GM18909 (cell line): ENCODE measurements at regions not wholly inside any gene's neighbourhood (a gene's known extent, or its start where the extent isn't known, plus 50 kb on each side); places are given as distances from the start of the nearest gene placed in this dataset.
"Not testable (repeated sequence)": the region's sequence is repeated elsewhere in the genome, so short reads cannot be mapped to it uniquely, and the experiment has no call there.

Experiments
- ATAC-seq: cut with Tn5 transposase; IDR thresholded peaks from one replicate; pipeline ENCODE4 v1.9.1; 2021; ENCODE audit warnings: mild to moderate bottlenecking; ENCODE audit not compliant: unreplicated experiment, poor library complexity

DNA sequence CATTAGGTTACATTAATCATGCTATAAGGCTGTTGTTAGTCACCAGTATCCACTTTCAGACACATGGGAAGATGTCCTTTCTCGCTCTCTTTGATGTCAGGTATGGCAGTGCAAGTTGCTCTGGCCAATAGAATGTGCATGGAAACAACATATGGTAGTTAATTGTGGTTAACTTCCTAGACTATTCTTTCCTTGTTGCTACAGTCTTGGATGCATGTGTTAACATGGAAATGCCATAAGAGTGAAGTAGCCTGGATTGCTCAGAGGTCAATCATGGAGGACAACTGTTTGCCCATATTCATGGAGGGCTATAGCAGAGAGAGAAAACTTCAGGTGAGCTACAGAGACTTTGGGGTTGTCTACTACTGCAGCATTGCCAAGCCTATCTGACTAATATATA lies 245.8 kb upstream of the GAS1 start:
- no peak for ATAC-seq

DNA sequence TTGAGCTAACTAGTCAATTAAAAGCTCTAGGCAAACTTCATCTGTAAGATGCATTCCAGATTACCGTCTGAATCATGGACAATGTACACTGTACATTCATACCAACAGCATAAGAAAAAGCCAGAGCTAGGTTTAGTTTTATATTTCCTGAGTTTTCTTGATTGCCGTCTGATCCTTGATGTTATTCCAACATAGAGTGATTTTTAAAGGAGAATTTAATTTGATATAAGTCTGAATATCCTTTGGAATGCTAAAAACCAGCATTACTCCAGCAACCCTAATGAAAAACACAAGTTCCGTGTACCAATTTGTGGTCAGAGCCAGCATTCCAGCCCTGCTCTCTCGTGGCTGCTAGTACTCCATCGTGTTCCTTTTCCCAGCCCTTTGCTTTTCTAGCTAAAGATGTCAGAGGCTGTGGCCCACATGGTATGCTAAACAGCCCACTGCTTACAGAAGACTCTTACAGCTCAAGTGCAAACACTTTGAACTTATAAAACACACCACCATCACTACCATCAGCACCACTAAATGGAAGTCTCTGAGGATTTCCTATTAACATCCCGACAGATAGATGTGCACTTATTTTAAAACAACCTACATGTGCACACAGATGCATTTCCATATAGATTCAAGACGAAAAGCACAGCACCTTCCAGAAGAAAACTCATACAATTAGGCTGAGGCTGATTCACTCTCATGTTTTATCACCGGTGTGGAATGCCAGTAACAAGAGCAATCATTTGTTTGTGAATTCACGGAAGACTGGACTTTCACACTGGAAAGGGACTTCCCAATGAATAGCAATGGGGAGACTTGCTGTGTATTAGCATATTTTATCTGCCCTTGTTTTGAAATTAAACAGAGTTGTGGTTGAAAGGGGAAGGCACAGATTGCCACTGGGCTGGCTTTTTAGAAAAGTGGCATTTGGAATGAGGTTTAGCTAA lies 246.9 kb upstream of the GAS1 start:
- no peak for ATAC-seq

DNA sequence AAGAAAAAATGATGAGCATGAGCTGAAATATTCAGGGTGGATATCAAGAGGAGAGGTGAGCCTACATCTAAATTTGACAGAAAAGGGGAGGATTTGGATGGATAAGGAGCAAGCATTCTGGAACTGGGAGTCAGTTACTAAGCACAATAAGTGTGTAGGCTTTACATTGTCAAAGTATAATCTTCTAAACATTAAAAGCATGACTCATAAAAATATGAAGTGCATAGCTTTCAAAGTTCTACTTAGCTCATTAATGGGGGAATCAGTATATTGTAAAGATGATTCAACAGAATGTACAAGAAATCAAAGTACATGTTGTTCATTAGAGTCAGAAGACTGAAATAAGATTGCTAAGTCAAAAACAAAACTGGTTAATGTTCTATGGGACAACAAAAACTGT lies 248.0 kb upstream of the GAS1 start:
- no peak for ATAC-seq

DNA sequence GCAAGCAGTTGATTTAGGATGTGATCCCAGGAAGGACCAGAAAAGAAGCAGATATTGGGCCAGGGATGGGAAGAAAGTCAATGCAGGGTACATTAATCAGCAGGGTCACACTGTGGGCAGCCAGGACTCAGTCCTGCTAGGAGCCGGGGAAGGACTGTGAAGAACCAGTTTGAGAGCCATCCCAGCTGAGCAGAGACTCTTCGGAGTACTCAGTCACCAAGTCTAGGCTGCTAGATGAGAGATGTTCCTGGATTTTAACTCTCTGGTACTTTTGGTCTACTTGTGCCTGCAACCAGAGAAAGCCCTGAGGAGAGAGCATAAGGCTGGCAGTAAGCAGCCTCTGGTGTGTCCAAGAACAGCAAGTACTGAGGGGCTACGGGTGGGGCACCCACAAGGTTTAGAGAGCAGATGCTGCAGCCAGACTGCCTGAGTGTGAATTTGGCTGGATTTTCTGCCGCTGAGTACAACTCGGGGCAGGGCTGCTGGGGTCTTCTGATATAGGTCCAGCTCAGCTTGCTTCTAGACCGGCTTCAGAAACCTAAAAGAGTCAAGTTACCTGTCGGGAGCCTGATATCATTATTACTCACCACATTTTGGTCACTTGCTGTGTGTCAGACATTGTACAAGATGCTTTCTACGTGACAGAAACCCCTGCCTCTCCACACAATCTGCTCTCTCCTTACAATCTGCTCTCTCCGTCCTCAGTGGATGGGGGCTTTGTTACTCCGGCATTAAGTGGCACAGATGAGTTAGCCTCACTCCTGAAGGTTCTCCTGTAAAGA lies 250.2 kb upstream of the GAS1 start:
- ATAC-seq: no peak

DNA sequence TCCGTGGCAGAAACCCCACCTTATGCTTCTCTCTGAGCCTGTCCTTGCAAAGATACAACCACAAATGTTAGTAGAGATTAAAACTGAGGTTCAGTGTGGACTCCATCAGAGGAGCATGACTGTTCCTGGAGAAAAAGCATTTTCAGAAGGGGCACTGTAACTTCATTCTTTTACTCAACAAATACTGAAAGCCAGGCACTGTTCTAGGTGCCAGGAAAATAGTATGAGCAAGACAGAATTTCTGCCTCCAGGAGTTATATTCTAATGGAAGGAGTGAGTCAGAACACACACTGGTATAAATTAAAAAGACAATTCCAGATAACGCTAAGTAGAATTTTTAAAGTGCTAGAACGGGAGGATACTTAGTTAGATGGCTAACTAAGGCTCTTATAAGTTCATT lies 251.4 kb upstream of the GAS1 start:
- ATAC-seq: no peak

DNA sequence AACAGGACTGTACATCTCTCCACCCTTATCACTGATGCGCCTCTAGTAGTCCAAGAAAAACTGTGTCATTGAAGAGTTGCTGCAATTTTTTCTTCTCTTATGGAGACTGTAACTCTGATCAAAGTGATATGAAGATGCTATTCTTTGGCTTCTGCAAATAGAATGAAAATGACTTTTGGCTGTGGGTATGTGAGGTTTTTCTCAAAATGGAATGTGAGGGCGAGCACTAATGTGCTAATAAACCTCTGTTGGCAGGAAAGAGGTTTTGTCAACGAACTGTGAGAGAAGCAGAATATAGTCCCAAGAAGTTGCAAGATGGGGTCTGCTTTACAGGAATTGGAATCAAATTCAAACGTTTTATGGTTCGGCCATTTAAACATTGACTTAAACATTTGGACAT lies 252.0 kb upstream of the GAS1 start:
- no peak for ATAC-seq

DNA sequence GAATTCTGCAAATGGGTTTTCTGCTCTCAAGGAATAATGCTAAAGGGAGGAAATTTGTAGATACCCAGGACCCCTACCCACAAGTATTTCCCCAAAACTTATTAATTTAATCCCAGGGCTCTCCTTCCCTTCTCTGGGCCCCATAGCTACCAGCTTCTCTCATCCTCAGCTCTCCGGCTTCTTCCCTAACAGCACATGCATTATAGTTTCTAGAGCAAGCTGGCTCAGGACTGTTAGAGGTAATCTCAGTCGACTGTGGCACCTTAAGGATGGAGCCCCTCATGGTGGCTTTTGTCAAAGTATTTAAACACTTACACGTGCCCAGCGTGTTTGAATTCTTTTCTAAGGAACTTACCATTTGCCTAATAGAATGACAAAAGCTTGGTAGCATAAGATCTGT lies 252.5 kb upstream of the GAS1 start:
- no peak for ATAC-seq

DNA sequence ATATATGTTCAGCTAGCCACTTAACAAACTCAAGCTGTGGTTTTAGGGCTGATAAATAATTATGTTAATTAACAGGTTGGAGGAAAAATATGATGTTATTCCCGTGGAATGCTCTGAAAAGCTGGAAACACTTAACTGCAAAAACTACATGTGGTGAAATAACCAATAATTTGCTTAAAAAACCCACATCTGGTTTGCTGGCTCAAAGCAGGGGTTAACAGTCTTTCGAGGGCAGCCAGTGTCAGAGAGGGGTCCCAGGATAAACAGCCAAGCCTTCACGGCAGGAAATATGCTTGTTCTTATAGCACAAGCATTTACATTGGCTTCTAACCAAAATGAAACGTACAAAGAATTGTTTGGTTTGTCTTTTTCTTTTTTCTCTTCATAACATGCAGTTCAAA lies 254.0 kb upstream of the GAS1 start:
- no peak for ATAC-seq

DNA sequence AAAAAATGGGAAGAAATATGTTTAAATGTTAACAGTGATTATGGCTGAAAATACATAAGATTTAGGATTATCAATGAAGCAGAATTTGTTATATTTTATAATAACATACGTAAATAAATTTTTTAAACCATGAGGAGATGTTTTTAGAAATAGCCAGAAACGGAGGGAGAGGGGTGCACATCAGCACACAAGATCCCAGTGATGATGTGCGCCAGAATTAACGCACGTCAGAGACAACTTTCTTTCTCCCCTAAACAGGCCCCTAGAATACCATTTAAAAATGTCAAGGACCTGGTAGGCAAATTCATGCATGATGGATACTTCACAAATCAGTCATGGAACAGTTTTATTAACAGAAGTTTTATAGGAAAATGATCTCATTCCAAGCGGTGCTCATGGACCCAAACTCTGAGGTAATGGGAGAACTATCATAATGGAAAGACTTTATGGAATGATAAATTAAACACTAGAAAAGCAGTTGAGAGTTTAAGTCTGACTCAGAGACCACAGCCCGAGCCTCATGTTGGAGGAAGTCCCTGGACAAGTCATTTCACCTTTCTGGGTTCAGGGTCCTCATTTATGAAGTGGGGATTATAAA lies 258.9 kb upstream of the GAS1 start:
- ATAC-seq: no peak

DNA sequence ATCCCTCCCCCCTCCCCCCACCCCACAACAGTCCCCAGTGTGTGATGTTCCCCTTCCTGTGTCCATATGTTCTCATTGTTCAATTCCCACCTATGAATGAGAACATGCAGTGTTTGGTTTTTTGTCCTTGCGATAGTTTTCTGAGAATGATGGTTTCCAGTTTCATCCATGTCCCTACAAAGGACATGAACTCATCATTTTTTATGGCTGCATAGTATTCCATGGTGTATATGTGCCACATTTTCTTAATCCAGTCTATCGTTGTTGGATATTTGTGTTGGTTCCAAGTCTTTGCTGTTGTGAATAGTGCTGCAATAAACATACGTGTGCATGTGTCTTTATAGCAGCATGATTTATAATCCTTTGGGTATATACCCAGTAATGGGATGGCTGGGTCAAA lies 263.4 kb upstream of the GAS1 start:
- not testable (repeated sequence) for ATAC-seq

DNA sequence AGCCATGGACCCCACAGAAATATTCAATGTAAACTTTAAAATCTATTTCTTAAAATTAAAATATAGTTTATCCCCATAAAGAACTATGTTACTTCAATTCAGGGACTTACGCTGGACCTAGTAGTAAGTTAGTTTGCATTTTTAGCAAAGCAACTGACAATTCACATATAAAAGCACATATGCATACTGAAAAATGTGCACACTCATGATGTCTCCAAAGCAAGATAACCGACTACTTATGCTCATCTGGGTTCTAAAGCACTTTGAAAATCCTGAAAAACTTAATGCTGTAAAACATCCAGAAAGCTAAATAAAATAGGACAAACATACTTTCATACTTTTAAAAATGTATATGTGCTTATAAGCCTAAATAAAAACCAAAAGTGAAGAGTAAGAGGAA lies 264.4 kb upstream of the GAS1 start:
- ATAC-seq: no peak

DNA sequence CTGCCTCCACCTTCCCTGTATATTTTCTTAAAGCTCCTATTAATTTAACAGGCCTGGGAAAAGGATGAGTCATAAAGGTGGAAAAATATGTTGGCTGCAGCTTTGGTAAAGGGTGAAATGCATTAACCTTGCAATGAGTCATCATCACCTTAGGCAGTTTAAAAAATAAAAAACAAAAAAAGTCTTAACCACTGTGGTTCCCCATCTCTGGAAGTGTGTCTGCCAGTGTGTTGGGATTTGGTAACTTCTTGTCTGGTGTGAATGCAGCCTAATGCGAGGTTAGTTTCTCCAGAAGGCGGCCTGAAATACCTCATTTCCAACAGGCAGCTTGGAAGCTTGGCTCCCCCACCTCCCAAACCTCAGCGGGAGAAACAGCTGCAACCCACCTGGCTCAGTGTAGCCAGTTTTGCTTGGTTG lies 265.3 kb upstream of the GAS1 start:
- ATAC-seq: no peak

DNA sequence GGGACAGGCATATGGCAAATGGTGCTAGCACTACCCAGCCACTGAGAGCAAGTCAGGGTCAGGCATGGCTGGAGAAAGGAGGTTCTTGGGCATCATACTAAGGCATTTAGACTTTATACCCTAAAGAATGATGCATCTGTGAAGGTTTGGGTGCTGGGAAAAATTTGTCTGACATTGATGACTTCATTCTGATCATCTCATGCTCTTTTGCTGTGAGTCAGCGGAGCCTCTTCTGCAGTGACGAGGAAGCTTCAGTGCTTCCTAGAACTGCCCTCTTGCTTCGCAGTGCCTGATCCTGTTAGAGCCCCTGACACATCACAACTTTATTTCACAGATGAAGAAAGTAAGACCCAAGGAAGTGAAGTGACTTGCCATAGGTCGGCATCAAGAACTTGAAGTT lies 266.6 kb upstream of the GAS1 start:
- no peak for ATAC-seq

DNA sequence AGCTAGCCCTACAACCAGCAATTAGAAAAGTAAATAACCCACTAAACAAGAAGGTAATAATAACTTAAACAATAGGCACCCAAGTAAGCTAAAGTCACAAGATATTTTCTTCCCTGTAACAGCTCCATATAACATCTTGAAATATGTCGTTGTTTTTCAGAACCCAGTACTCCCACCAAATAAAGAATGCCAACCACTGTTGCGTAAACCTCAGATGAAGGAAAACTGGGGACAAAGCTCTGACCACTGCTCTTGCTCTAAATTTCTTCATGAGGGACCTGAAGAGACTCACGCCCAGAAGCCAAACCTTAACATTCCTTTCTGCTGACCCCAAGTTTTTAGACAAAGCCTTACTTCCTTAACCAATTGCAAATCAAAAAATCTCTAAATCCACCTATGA lies 267.7 kb upstream of the GAS1 start:
- no peak for ATAC-seq

DNA sequence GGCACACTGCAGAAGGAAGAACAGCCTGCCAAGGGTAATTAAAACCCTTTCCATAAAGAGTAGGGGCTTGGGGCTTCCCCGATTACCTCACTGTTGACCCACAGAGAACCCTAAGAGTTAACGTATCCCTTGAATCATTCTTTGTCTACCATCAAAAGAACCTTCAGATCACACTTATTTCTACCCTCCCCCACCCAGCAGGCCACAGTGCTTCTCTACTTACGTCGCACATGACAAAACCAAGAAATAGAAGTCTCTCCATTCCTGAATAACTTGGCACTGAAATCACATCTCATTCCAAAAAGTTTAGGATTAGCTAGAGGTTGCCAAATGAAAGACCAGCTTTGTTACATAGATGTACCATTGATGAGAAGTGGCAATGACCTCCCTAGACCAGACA lies 268.7 kb upstream of the GAS1 start:
- no peak for ATAC-seq

DNA sequence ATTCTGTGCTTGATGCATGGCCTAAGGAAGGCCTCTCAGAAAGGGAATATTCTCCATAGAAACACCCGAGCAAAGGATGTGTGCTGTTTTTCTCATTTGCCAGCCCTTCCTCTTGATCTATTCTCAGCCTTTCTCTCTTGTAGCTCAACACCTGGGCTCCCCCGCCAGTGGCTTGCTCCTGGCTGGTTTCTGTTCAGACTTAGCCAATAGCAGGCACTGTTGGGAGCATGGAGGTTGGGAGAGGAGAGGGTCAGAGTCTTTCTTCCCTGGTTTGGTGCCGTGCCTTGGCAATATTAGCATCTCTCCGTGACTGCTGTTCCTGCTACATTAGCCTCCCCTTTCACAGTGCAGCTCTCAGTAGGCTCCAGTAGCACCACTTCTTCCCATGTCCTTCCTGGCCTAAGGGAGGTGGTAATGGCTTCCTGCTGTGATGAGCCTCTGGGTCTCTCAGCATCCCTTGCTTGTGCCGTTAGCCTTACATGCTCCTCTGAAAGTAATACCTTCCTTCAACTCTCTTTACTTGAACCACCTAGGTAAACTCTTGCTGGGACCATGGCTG lies 269.7 kb upstream of the GAS1 start:
- ATAC-seq: no peak

DNA sequence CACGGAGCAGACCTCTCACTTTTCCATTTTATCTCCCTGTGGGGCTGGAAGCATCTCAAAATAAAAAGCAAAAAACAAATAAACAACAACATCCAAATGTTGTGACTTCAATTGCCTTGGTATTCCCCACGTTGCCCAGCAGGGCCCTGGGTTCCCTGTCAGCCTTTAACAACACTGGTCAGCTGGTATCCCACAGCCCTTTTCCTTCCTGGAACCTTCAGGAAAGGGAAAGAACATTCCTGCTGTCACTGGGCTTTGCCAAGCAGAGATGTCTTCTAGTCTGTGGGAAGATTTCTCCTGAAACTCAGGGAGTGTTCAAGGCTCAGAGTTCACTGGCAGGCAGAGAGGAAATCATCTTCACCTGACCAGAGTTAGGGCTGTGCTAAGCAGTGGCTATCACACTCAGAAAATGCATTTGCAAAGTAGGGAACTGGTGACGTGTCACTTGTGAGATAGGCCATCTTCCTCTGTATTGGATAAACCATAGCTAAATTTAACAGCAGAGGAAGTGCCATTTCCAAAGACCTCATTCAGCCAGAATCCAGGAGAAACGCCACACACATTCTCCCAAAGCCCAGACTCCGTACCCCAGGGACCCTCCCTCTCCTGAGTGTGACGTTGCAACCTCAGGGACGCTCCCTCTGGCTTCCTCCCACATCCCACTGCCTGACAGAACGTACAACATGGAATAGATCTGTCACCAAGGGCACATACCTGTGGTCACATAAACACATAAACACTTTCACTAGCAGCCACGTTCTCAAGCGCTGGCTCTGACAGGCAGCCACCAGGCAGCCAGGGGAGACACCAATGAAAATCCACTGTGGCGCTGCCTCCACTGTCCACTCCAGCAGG lies 274.0 kb upstream of the DAPK1 start:
- no peak for ATAC-seq

DNA sequence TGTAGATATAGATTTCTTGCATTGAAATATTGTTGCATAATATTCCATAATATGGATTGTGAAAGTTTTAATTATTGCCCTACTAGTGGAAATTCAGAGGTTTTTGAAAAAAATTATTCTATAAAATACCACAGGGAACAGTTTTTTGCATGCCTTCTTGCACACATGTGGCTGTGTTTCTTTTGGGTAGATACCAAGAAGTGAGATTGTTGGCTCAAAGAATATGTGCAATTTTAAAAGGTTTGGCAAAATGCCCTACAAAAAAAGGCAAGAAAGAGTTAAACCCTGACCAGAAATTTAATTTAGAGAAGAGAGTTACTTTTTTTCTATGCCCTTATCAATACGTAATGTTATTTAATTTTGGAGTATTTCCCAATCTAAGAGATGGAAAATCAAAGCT lies 270.8 kb upstream of the DAPK1 start:
- ATAC-seq: no peak

DNA sequence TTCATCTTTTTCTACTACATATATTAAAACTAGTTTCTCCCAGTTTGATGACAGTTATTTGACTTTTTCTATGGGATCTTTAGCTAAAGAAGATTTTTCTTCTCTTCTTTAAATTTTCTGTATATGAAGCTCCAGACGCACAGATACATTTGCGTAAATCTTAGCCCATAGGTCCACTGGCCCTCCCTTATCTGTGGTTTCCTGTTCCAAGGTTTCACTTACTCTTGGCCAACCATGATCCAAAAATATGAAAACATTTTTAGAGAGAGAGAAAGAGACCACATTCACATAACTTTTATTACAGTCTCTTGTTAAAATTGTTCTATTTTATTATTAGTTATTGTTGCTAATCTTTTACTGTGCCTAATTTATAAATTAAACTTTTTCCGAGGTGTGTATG lies 270.2 kb upstream of the DAPK1 start:
- ATAC-seq: no peak

DNA sequence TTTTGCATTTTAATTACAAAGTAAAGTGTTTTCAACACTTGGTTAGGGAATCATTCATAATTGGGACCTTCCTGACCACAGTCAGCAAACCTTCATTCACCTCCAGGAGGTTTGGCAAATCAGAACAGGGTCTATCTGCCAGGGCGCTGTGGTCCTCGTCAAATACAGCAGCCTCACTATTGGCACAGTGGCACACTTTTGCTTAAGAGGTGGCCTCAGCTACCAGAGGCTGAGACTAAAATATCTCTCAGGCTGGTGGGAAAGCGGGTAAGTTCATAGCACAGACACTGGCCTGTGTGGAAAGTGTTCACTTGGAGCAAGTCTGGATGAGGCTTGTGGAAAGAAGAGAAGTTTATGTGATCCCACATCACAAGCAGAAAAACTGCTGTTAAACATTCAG lies 268.6 kb upstream of the DAPK1 start:
- no peak for ATAC-seq
